ENCODE measurements at regions not wholly inside any gene's neighbourhood (a gene's known extent, or its start where the extent isn't known, plus 50 kb on each side); places are given as distances from the start of the nearest gene placed in this dataset.
"Not testable (repeated sequence)": the region's sequence is repeated elsewhere in the genome, so short reads cannot be mapped to it uniquely, and the experiment has no call there.

DNA sequence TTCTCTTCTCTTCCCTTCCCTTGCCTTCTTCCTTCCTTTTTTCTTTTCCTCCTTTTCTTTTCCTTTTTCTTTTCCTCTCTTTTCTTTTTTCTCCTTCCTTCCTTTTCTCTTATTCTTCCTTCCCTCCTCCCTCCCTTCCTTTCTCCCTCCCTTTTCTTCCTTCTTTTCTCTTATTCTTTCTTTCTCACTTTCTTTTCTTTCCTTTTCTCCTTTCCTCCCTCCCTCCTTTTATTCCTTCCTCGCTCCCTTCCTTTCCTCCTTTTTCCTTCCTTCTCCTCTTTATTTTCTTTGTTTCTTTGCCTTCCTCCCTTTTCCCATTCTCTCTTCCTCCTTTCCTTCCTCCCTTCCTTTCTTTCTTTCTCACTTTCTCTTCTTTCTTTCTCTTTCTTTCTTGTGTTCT lies 146.1 kb downstream of the ZNF92 start:
- TF ChIP-seq, protein P1, sequence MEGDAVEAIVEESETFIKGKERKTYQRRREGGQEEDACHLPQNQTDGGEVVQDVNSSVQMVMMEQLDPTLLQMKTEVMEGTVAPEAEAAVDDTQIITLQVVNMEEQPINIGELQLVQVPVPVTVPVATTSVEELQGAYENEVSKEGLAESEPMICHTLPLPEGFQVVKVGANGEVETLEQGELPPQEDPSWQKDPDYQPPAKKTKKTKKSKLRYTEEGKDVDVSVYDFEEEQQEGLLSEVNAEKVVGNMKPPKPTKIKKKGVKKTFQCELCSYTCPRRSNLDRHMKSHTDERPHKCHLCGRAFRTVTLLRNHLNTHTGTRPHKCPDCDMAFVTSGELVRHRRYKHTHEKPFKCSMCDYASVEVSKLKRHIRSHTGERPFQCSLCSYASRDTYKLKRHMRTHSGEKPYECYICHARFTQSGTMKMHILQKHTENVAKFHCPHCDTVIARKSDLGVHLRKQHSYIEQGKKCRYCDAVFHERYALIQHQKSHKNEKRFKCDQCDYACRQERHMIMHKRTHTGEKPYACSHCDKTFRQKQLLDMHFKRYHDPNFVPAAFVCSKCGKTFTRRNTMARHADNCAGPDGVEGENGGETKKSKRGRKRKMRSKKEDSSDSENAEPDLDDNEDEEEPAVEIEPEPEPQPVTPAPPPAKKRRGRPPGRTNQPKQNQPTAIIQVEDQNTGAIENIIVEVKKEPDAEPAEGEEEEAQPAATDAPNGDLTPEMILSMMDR (IDR thresholded peaks at IDR 0.05; ENCODE audit: low read depth, low read length): not testable (repeated sequence)
- not testable (repeated sequence) for TF ChIP-seq EZH2phosphoT487 (IDR thresholded peaks at IDR 0.05; ENCODE audit: low read depth)

All from OCI-LY3 (cell line).